Activated CD8-positive, alpha-beta T cell treated with anti-CD3 and anti-CD28 coated beads for 36 hours (primary cell): ENCODE measurements at regions not wholly inside any gene's neighbourhood (a gene's known extent, or its start where the extent isn't known, plus 50 kb on each side); places are given as distances from the start of the nearest gene placed in this dataset.

Experiments
- ATAC-seq: fragments of 200-7000 bp; cut with Tn5 transposase; one replicate; pipeline ENCODE4 v1.10.0; 2021; ENCODE audit warnings: mild to moderate bottlenecking, moderate library complexity
- CTCF ChIA-PET: fragments of 350-600 bp; sonication (Branson Sonifier 250); formaldehyde crosslinking; loops from one replicate; lab custom pipeline; 2021; ENCODE audit warnings: antibody characterized with exemption; lab: Charles Lee
- POLR2A ChIA-PET: fragments of 350-600 bp; sonication (Branson Sonifier 250); formaldehyde crosslinking; loops from one replicate; lab custom pipeline; 2021; ENCODE audit warnings: antibody characterized with exemption; lab: Charles Lee
- DNase-seq: peaks from one replicate; pipeline ENCODE4 v3.0.0-alpha.2; 2020
- H3K27ac Mint-ChIP-seq: one replicate; pipeline ENCODE4 v1.8.0; 2021; ENCODE audit warnings: mild to moderate bottlenecking, mixed read lengths
- H3K27me3 Mint-ChIP-seq: one replicate; pipeline ENCODE4 v1.8.0; 2021; ENCODE audit warnings: mixed read lengths
- H3K36me3 Mint-ChIP-seq: one replicate; pipeline ENCODE4 v1.8.0; 2021; ENCODE audit warnings: low read depth, mixed read lengths
- H3K4me1 Mint-ChIP-seq: one replicate; pipeline ENCODE4 v1.8.0; 2021; ENCODE audit warnings: low read depth, mixed read lengths
- H3K4me3 Mint-ChIP-seq: one replicate; pipeline ENCODE4 v1.8.0; 2021; ENCODE audit warnings: mild to moderate bottlenecking, moderate library complexity, mixed read lengths
- H3K9me3 Mint-ChIP-seq: one replicate; pipeline ENCODE4 v1.8.0; 2021; ENCODE audit warnings: mixed read lengths
- intact Hi-C: fragments of 100-400 bp; cut with micrococcal nuclease; formaldehyde crosslinking; loops from one replicate; pipeline ENCODE4 v1.10.0; 2022
- TF ChIP-seq, protein P1 (sequence below): fragments of 200-600 bp; IDR thresholded peaks from one replicate; pipeline ENCODE4 v1.8.0; 2022; ENCODE audit warnings: antibody characterized with exemption, mild to moderate bottlenecking

DNA sequence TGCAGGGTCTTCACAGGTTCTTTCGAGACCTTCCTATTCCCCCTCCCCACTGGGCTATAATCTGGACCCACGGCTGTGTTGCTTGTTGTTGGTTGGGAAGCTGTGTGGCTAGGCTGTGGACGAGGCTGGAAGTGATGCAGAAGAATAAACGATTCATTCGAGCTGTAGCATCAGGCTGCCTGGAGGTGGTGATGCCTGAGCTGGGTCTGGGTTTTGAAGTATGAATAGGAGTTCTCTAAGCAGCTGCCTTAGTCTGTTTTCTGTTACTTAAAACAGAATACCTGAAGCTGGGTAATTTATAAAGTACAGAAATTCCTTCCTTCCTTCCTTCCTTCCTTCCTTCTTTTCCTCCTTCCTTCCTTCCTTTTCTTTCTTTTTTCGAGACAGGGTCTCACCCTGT, 126.5 kb upstream of the ZEB1 start:
- Mint-ChIP-seq H3K27me3 (peaks cover 4% of the 10 kb centered on the region), H3K9me3 (no peaks in the 10 kb centered on the region), H3K36me3 (no peaks in the 10 kb centered on the region), H3K27ac (no peak overlapping the region), H3K4me1 (no peaks in the 10 kb centered on the region), H3K4me3 (no peak overlapping the region)
- CTCF ChIA-PET: no interaction called here
- TF ChIP-seq, protein P1, sequence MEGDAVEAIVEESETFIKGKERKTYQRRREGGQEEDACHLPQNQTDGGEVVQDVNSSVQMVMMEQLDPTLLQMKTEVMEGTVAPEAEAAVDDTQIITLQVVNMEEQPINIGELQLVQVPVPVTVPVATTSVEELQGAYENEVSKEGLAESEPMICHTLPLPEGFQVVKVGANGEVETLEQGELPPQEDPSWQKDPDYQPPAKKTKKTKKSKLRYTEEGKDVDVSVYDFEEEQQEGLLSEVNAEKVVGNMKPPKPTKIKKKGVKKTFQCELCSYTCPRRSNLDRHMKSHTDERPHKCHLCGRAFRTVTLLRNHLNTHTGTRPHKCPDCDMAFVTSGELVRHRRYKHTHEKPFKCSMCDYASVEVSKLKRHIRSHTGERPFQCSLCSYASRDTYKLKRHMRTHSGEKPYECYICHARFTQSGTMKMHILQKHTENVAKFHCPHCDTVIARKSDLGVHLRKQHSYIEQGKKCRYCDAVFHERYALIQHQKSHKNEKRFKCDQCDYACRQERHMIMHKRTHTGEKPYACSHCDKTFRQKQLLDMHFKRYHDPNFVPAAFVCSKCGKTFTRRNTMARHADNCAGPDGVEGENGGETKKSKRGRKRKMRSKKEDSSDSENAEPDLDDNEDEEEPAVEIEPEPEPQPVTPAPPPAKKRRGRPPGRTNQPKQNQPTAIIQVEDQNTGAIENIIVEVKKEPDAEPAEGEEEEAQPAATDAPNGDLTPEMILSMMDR: no peak
- intact Hi-C loops: no loop called here
- POLR2A ChIA-PET: no interaction called here
- ATAC-seq: no peak
- DNase-seq: no peak

DNA sequence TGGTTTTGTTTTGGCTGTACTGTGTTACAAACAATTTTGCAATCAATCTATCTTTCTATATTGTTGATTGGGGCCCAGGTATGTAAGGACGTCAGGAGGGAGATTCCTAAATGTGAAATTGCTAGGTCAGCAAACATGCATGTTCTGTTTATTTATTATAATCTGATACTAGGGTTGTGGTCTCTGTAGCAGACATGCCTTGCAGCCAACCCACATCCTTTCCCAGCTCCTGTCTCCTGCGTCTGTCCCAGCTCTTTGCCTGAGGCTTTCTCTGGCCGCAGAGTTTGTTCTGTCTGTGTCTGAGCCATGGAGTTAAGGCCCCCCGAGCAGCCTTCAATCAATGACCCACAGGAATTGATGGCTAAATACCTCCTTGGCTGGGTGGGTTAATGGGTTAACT, 124.0 kb upstream of the ZEB1 start:
- Mint-ChIP-seq H3K9me3 (no peaks in the 10 kb centered on the region), H3K36me3 (no peaks in the 10 kb centered on the region)
- CTCF ChIA-PET: no interaction called here

GRCh38 chr10:31197886-31198285, 121.1 kb upstream of the ZEB1 start:
- Mint-ChIP-seq H3K4me3 (no peak overlapping the region), H3K27ac (no peak overlapping the region), H3K9me3 (no peaks in the 10 kb centered on the region), H3K27me3 (peaks cover 2% of the 10 kb centered on the region), H3K36me3 (no peaks in the 10 kb centered on the region), H3K4me1 (no peaks in the 10 kb centered on the region)
- intact Hi-C loops: no loop called here
- DNase-seq: no peak
- ChIA-PET CTCF (no interaction called here), POLR2A (no interaction called here)
- no peak for ATAC-seq
- TF ChIP-seq, protein P1: no peak

More for the DNA sequence above, 124.0 kb upstream of the ZEB1 start:
- ATAC-seq (no peak), DNase-seq (no peak)
- Mint-ChIP-seq H3K4me1 (no peaks in the 10 kb centered on the region), H3K27ac (no peak overlapping the region), H3K4me3 (no peak overlapping the region), H3K27me3 (peaks cover 4% of the 10 kb centered on the region)
- POLR2A ChIA-PET: no interaction called here
- TF ChIP-seq, protein P1: no peak
- intact Hi-C loops: no loop called here

- ChIA-PET POLR2A (no interaction called here), CTCF (no interaction called here)
- TF ChIP-seq, protein P1: no peak
- Mint-ChIP-seq H3K4me1 (no peaks in the 10 kb centered on the region), H3K27ac (no peak overlapping the region), H3K27me3 (no peaks in the 10 kb centered on the region), H3K4me3 (no peak overlapping the region), H3K36me3 (no peaks in the 10 kb centered on the region), H3K9me3 (no peaks in the 10 kb centered on the region)
- intact Hi-C loops: no loop called here
- ATAC-seq (no peak), DNase-seq (no peak)
Measured at GRCh38 chr10:31204090-31204489, 114.9 kb upstream of the ZEB1 start.

- H3K4me3 Mint-ChIP-seq: no peak overlapping the region
- no peaks in the 10 kb centered on the region for H3K27me3 Mint-ChIP-seq
- H3K36me3 Mint-ChIP-seq: no peaks in the 10 kb centered on the region
- DNase-seq: no peak
- ATAC-seq: no peak
- H3K27ac Mint-ChIP-seq: no peak overlapping the region
- intact Hi-C loops: no loop called here
- no peaks in the 10 kb centered on the region for H3K4me1 Mint-ChIP-seq
- H3K9me3 Mint-ChIP-seq: no peaks in the 10 kb centered on the region
- CTCF ChIA-PET: no interaction called here
- TF ChIP-seq, protein P1: no peak
- POLR2A ChIA-PET: no interaction called here
Measured at GRCh38 chr10:31207636-31208035, 111.4 kb upstream of the ZEB1 start.
